ENCODE measurements at regions not wholly inside any gene's neighbourhood (a gene's known extent, or its start where the extent isn't known, plus 50 kb on each side); places are given as distances from the start of the nearest gene placed in this dataset.
A peak's percentile ranks its signal among the peaks of the same experiment; 100 is the strongest.

- no peak for DNase-seq (ENCODE audit: extremely low read depth in 1 of 11, low read depth in 9 of 11, low spot score in 4 of 11)
These were observed 96.2 kb upstream of the NTM start for GRCh38 chr11:131274233-131274632.

- DNase-seq (ENCODE audit: extremely low read depth in 1 of 11, low read depth in 9 of 11, low spot score in 4 of 11) = no peak
These were observed 94.8 kb upstream of the NTM start for GRCh38 chr11:131275580-131275979.

GRCh38 chr11:131278472-131278871 is 91.9 kb upstream of the NTM start:
- DNase-seq (ENCODE audit: extremely low read depth in 1 of 11, low read depth in 9 of 11, low spot score in 4 of 11) = no peak

- DNase-seq (ENCODE audit: extremely low read depth in 1 of 11, low read depth in 9 of 11, low spot score in 4 of 11) = no peak
These were observed 90.6 kb upstream of the NTM start for GRCh38 chr11:131279654-131280384.

- DNase-seq (ENCODE audit: extremely low read depth in 1 of 11, low read depth in 9 of 11, low spot score in 4 of 11) = no peak
These were observed 89.1 kb upstream of the NTM start for GRCh38 chr11:131281316-131281715.

- DNase-seq (ENCODE audit: extremely low read depth in 1 of 11, low read depth in 9 of 11, low spot score in 4 of 11) = no peak
These were observed 86.4 kb upstream of the NTM start for GRCh38 chr11:131284041-131284440.

GRCh38 chr11:131288521-131289091 is 81.8 kb upstream of the NTM start:
- no peak for DNase-seq (ENCODE audit: extremely low read depth in 1 of 11, low read depth in 9 of 11, low spot score in 4 of 11)

GRCh38 chr11:131290185-131290584 is 80.2 kb upstream of the NTM start:
- no peak for DNase-seq (ENCODE audit: extremely low read depth in 1 of 11, low read depth in 9 of 11, low spot score in 4 of 11)

- DNase-seq (ENCODE audit: extremely low read depth in 1 of 11, low read depth in 9 of 11, low spot score in 4 of 11) = no peak
These were observed 74.4 kb upstream of the NTM start for GRCh38 chr11:131295986-131296385.

GRCh38 chr11:131297441-131297840 is 73.0 kb upstream of the NTM start:
- no peak for DNase-seq (ENCODE audit: extremely low read depth in 1 of 11, low read depth in 9 of 11, low spot score in 4 of 11)

GRCh38 chr11:131299598-131300438 is 70.6 kb upstream of the NTM start:
- DNase-seq (ENCODE audit: extremely low read depth in 1 of 11, low read depth in 9 of 11, low spot score in 4 of 11) = no peak

GRCh38 chr11:131300439-131300717 is 70.0 kb upstream of the NTM start:
- peak in 3 of 11 donors; percentile 14 to 23 (median 20) for DNase-seq (ENCODE audit: extremely low read depth in 1 of 11, low read depth in 9 of 11, low spot score in 4 of 11)

GRCh38 chr11:131301306-131301705 is 69.1 kb upstream of the NTM start:
- DNase-seq (ENCODE audit: extremely low read depth in 1 of 11, low read depth in 9 of 11, low spot score in 4 of 11) = no peak

- DNase-seq (ENCODE audit: extremely low read depth in 1 of 11, low read depth in 9 of 11, low spot score in 4 of 11) = no peak
These were observed 67.6 kb upstream of the NTM start for GRCh38 chr11:131302836-131303235.

- DNase-seq (ENCODE audit: extremely low read depth in 1 of 11, low read depth in 9 of 11, low spot score in 4 of 11) = no peak
These were observed 66.8 kb upstream of the NTM start for GRCh38 chr11:131303611-131304119.

- no peak for DNase-seq (ENCODE audit: extremely low read depth in 1 of 11, low read depth in 9 of 11, low spot score in 4 of 11)
These were observed 65.4 kb upstream of the NTM start for GRCh38 chr11:131305005-131305404.

GRCh38 chr11:131307506-131307905 is 62.9 kb upstream of the NTM start:
- DNase-seq (ENCODE audit: extremely low read depth in 1 of 11, low read depth in 9 of 11, low spot score in 4 of 11) = no peak

- no peak for DNase-seq (ENCODE audit: extremely low read depth in 1 of 11, low read depth in 9 of 11, low spot score in 4 of 11)
These were observed 60.6 kb upstream of the NTM start for GRCh38 chr11:131309776-131310175.

GRCh38 chr11:131311776-131312514 is 58.5 kb upstream of the NTM start:
- peak in 4 of 11 donors; percentile 23 to 55 (median 40) for DNase-seq (ENCODE audit: extremely low read depth in 1 of 11, low read depth in 9 of 11, low spot score in 4 of 11)
